Adipocyte (in vitro differentiated cells): ENCODE measurements at regions not wholly inside any gene's neighbourhood (a gene's known extent, or its start where the extent isn't known, plus 50 kb on each side); places are given as distances from the start of the nearest gene placed in this dataset.

Experiments
- DNase-seq: peaks from one replicate; pipeline ENCODE4 v3.0.0-alpha.2; 2015; ENCODE audit warnings: low read depth
- H3K27me3 ChIP-seq: replicated peaks from 2 replicates; pipeline ENCODE4 v1.7.0; 2013; ENCODE audit warnings: mild to moderate bottlenecking, low read length, moderate library complexity; ENCODE audit not compliant: control insufficient read depth, insufficient read depth
- H3K36me3 ChIP-seq: 2 replicates; pipeline ENCODE4 v1.7.0; 2013; ENCODE audit warnings: low read length, mild to moderate bottlenecking, moderate library complexity; ENCODE audit not compliant: control insufficient read depth, insufficient read depth, severe bottlenecking
- H3K4me1 ChIP-seq: 2 replicates; pipeline ENCODE4 v1.7.0; 2013; ENCODE audit warnings: mild to moderate bottlenecking, low read length, moderate library complexity; ENCODE audit not compliant: control insufficient read depth, insufficient read depth
- H3K4me3 ChIP-seq: 2 replicates; pipeline ENCODE4 v1.7.0; 2013; ENCODE audit warnings: mild to moderate bottlenecking, low read length, moderate library complexity
- H3K9ac ChIP-seq: 2 replicates; pipeline ENCODE4 v1.7.0; 2013; ENCODE audit warnings: mild to moderate bottlenecking, low read length, moderate library complexity
- H3K9me3 ChIP-seq: 2 replicates; pipeline ENCODE4 v1.7.0; 2013; ENCODE audit warnings: mild to moderate bottlenecking, low read length, moderate library complexity; ENCODE audit not compliant: control insufficient read depth

- no peak for DNase-seq
- no peak overlapping the region for H3K9ac ChIP-seq
- H3K4me1 ChIP-seq, result no peaks in the 10 kb centered on the region
- H3K4me3 ChIP-seq, result no peak overlapping the region
- H3K27me3 ChIP-seq, result no peaks in the 10 kb centered on the region
- no peaks in the 10 kb centered on the region for H3K9me3 ChIP-seq
- no peaks in the 10 kb centered on the region for H3K36me3 ChIP-seq
Measured at GRCh38 chr11:134675983-134676382, 263.9 kb upstream of the B3GAT1 start.

GRCh38 chr11:134674974-134675373 lies 262.9 kb upstream of the B3GAT1 start:
- Histone ChIP-seq H3K4me3 (no peak overlapping the region), H3K27me3 (no peaks in the 10 kb centered on the region), H3K36me3 (no peaks in the 10 kb centered on the region), H3K4me1 (no peaks in the 10 kb centered on the region), H3K9me3 (no peaks in the 10 kb centered on the region), H3K9ac (no peak overlapping the region)
- DNase-seq, result no peak

- no peaks in the 10 kb centered on the region for H3K27me3 ChIP-seq
- H3K4me3 ChIP-seq, result no peak overlapping the region
- no peak overlapping the region for H3K9ac ChIP-seq
- no peaks in the 10 kb centered on the region for H3K4me1 ChIP-seq
- no peaks in the 10 kb centered on the region for H3K9me3 ChIP-seq
- no peaks in the 10 kb centered on the region for H3K36me3 ChIP-seq
- DNase-seq, result no peak
Measured at GRCh38 chr11:134670961-134671370, 258.9 kb upstream of the B3GAT1 start.

GRCh38 chr11:134670247-134670782 lies 258.3 kb upstream of the B3GAT1 start:
- H3K9me3 ChIP-seq, result no peaks in the 10 kb centered on the region
- no peaks in the 10 kb centered on the region for H3K27me3 ChIP-seq
- no peak overlapping the region for H3K4me3 ChIP-seq
- H3K36me3 ChIP-seq, result no peaks in the 10 kb centered on the region
- no peak for DNase-seq
- H3K4me1 ChIP-seq, result no peaks in the 10 kb centered on the region
- no peak overlapping the region for H3K9ac ChIP-seq

- Histone ChIP-seq H3K36me3 (no peaks in the 10 kb centered on the region), H3K9ac (no peak overlapping the region), H3K27me3 (no peaks in the 10 kb centered on the region), H3K9me3 (no peaks in the 10 kb centered on the region), H3K4me1 (no peaks in the 10 kb centered on the region), H3K4me3 (no peak overlapping the region)
- no peak for DNase-seq
Measured at GRCh38 chr11:134669796-134670195, 257.8 kb upstream of the B3GAT1 start.

- H3K4me1 ChIP-seq, result no peaks in the 10 kb centered on the region
- no peak for DNase-seq
- H3K9ac ChIP-seq, result no peak overlapping the region
- no peaks in the 10 kb centered on the region for H3K9me3 ChIP-seq
- H3K36me3 ChIP-seq, result no peaks in the 10 kb centered on the region
- no peaks in the 10 kb centered on the region for H3K27me3 ChIP-seq
- no peak overlapping the region for H3K4me3 ChIP-seq
Measured at GRCh38 chr11:134668796-134669195, 256.8 kb upstream of the B3GAT1 start.

GRCh38 chr11:134668076-134668475 lies 256.0 kb upstream of the B3GAT1 start:
- no peak for DNase-seq
- Histone ChIP-seq H3K27me3 (no peaks in the 10 kb centered on the region), H3K9ac (no peak overlapping the region), H3K36me3 (no peaks in the 10 kb centered on the region), H3K4me3 (no peak overlapping the region), H3K4me1 (no peaks in the 10 kb centered on the region), H3K9me3 (no peaks in the 10 kb centered on the region)

GRCh38 chr11:134667505-134667904 lies 255.5 kb upstream of the B3GAT1 start:
- Histone ChIP-seq H3K27me3 (no peaks in the 10 kb centered on the region), H3K4me1 (no peaks in the 10 kb centered on the region), H3K9me3 (no peaks in the 10 kb centered on the region), H3K36me3 (no peaks in the 10 kb centered on the region), H3K4me3 (no peak overlapping the region), H3K9ac (no peak overlapping the region)
- no peak for DNase-seq

GRCh38 chr11:134667175-134667500 lies 255.1 kb upstream of the B3GAT1 start:
- DNase-seq, result no peak
- H3K27me3 ChIP-seq, result no peaks in the 10 kb centered on the region
- no peak overlapping the region for H3K4me3 ChIP-seq
- H3K36me3 ChIP-seq, result no peaks in the 10 kb centered on the region
- H3K9me3 ChIP-seq, result no peaks in the 10 kb centered on the region
- no peaks in the 10 kb centered on the region for H3K4me1 ChIP-seq
- H3K9ac ChIP-seq, result no peak overlapping the region

- no peak for DNase-seq
- no peaks in the 10 kb centered on the region for H3K4me1 ChIP-seq
- H3K36me3 ChIP-seq, result no peaks in the 10 kb centered on the region
- H3K4me3 ChIP-seq, result no peak overlapping the region
- H3K27me3 ChIP-seq, result no peaks in the 10 kb centered on the region
- H3K9ac ChIP-seq, result no peak overlapping the region
- no peaks in the 10 kb centered on the region for H3K9me3 ChIP-seq
Measured at GRCh38 chr11:134666273-134667174, 254.5 kb upstream of the B3GAT1 start.

- Histone ChIP-seq H3K36me3 (no peaks in the 10 kb centered on the region), H3K4me3 (no peak overlapping the region), H3K9ac (no peak overlapping the region), H3K27me3 (no peaks in the 10 kb centered on the region), H3K9me3 (no peaks in the 10 kb centered on the region), H3K4me1 (no peaks in the 10 kb centered on the region)
- no peak for DNase-seq
Measured at GRCh38 chr11:134665571-134666270, 253.7 kb upstream of the B3GAT1 start.
